ENCODE measurements at regions not wholly inside any gene's neighbourhood (a gene's known extent, or its start where the extent isn't known, plus 50 kb on each side); places are given as distances from the start of the nearest gene placed in this dataset.

GRCh38 chr16:65274566-65274965, 152.7 kb upstream of the CDH11 start:
- in situ Hi-C loops (cut with MboI; ENCODE audit: low sequenced_read_pairs), result no loop called here
- H4K20me1 ChIP-seq (ENCODE audit: insufficient read depth, low read length), result no peaks in the 10 kb centered on the region
- H3K4ac ChIP-seq (ENCODE audit: low read depth, low read length), result no peak overlapping the region
- H3K56ac ChIP-seq (ENCODE audit: extremely low read depth, insufficient read depth, low read length), result no peak overlapping the region
- H4K5ac ChIP-seq (ENCODE audit: low read depth, low read length), result no peak overlapping the region
- WGBS, 2 experiments (ENCODE audit: extremely low coverage in 2 of 2, insufficient read length in 1 of 2), result no CpG with 5 or more reads among the region's 3 CpGs
- H3K14ac ChIP-seq (replicated peaks; ENCODE audit: low read depth, low read length), result no peak overlapping the region
- POLR2A ChIA-PET (ENCODE audit: unreplicated experiment), result no interaction called here
- H3K27me3 ChIP-seq (ENCODE audit: control insufficient read depth, insufficient read depth, low read length), result no peaks in the 10 kb centered on the region
- H3K4me2 ChIP-seq (ENCODE audit: low read depth, low read length), result no peak overlapping the region
- no peaks in the 10 kb centered on the region for H3K36me3 ChIP-seq (ENCODE audit: control insufficient read depth, insufficient read depth, low read length)
- H3K79me1 ChIP-seq (ENCODE audit: low read depth in 1 of 2, low read length in 2 of 2), result no peaks in the 10 kb centered on the region
- no peak for TF ChIP-seq USF2 (IDR thresholded peaks at IDR 0.05; ENCODE audit: low read depth, low read length)
- TF ChIP-seq NFE2L2 (IDR thresholded peaks at IDR 0.05; ENCODE audit: low read depth, low read length), result no peak
- no peak for TF ChIP-seq BHLHE40 (IDR thresholded peaks at IDR 0.05; ENCODE audit: low read depth, low read length)
- TF ChIP-seq RAD21 (IDR thresholded peaks at IDR 0.05; ENCODE audit: low read length), result no peak
- no peak for TF ChIP-seq MAFK (IDR thresholded peaks at IDR 0.05; ENCODE audit: low read depth, low read length)
- TF ChIP-seq RCOR1 (IDR thresholded peaks at IDR 0.05; ENCODE audit: insufficient replicate concordance, low read length), result no peak
- no peak for TF ChIP-seq MXI1 (IDR thresholded peaks at IDR 0.05; ENCODE audit: borderline replicate concordance, low read depth, low read length)
- no peak for TF ChIP-seq CHD1 (IDR thresholded peaks at IDR 0.05; ENCODE audit: low read depth, low read length)
- no peak for TF ChIP-seq CEBPB (IDR thresholded peaks at IDR 0.05; ENCODE audit: low read depth, low read length)
- no peak for TF ChIP-seq ELK1 (IDR thresholded peaks at IDR 0.05; ENCODE audit: borderline replicate concordance, low read depth, low read length)
- H3K4me3 ChIP-seq (ENCODE audit: insufficient read depth, low read depth, low read length), result no peak overlapping the region
- intact Hi-C loops (cut with micrococcal nuclease), result no loop called here
- no peak overlapping the region for H3K27ac ChIP-seq (ENCODE audit: insufficient read depth, low read length)
- H2BK20ac ChIP-seq (ENCODE audit: low read depth, low read length), result no peak overlapping the region
- no peak overlapping the region for H3K18ac ChIP-seq (ENCODE audit: low read depth, low read length)
- no peak overlapping the region for H4K8ac ChIP-seq (ENCODE audit: low read depth in 2 of 2, low read length in 2 of 2)
- H2AK9ac ChIP-seq (replicated peaks; ENCODE audit: low read depth, low read length, poor library complexity), result no peak overlapping the region
- dilution Hi-C loops (cut with HindIII; ENCODE audit: low sequenced_read_pairs, unreplicated experiment), result no loop called here
- ATAC-seq (ENCODE audit: low read depth) (no peak), DNase-seq (no peak)
- H3K9ac ChIP-seq (ENCODE audit: low read depth, low read length), result no peak overlapping the region
- H3K9me3 ChIP-seq (ENCODE audit: control insufficient read depth, insufficient read depth, low read length), result no peaks in the 10 kb centered on the region
- CTCF ChIA-PET, result no interaction called here
- no peak overlapping the region for H2BK15ac ChIP-seq (ENCODE audit: low read depth, low read length)
- no TSS peak for BruUV-seq (replicated peaks)
- H3K9me1 ChIP-seq (ENCODE audit: insufficient read depth, low read length), result no peaks in the 10 kb centered on the region
- no peak overlapping the region for H2AFZ ChIP-seq (replicated peaks; ENCODE audit: low read length, poor library complexity)
- no peak overlapping the region for H2BK120ac ChIP-seq (ENCODE audit: low read depth, low read length)
- no peak overlapping the region for H2BK5ac ChIP-seq (ENCODE audit: low read depth, low read length, poor library complexity, severe bottlenecking)
- H4K91ac ChIP-seq (ENCODE audit: insufficient read depth, low read depth, low read length), result no peak overlapping the region
- no peaks in the 10 kb centered on the region for H3K4me1 ChIP-seq (ENCODE audit: control insufficient read depth, insufficient read depth, low read length)
- no peak overlapping the region for H2AK5ac ChIP-seq (ENCODE audit: low read depth, low read length)
- H3K23ac ChIP-seq (ENCODE audit: low read depth, low read length), result no peak overlapping the region
